ENCODE measurements at regions not wholly inside any gene's neighbourhood (a gene's known extent, or its start where the extent isn't known, plus 50 kb on each side); places are given as distances from the start of the nearest gene placed in this dataset.

GRCh38 chr14:82837611-82838140 is 1304.0 kb upstream of the SEL1L start:
- H3K9me3 ChIP-seq (ENCODE audit: low read length): no peaks in the 10 kb centered on the region

GRCh38 chr14:82850576-82850975 is 1316.9 kb upstream of the SEL1L start:
- Histone ChIP-seq H3K9ac (ENCODE audit: low read length) (no peak overlapping the region), H3K9me3 (ENCODE audit: low read length) (no peaks in the 10 kb centered on the region), H3K27ac (ENCODE audit: low read length) (no peak overlapping the region), H3K4me3 (ENCODE audit: low read length) (no peak overlapping the region), H3K27me3 (ENCODE audit: insufficient read depth, low read depth, low read length) (no peaks in the 10 kb centered on the region), H3K79me2 (replicated peaks; ENCODE audit: insufficient read depth, low read length) (no peaks in the 10 kb centered on the region), H2AFZ (ENCODE audit: low read depth, low read length) (no peak overlapping the region), H3K36me3 (ENCODE audit: insufficient read depth, low read length) (no peaks in the 10 kb centered on the region), H3F3A (ENCODE audit: insufficient read depth, low read length, poor library complexity, severe bottlenecking) (no peaks in the 10 kb centered on the region), H4K20me1 (ENCODE audit: insufficient read depth) (no peaks in the 10 kb centered on the region), H3K4me2 (ENCODE audit: low read length) (no peak overlapping the region), H3K9me2 (ENCODE audit: insufficient read depth, low read length) (no peaks in the 10 kb centered on the region)
- TF ChIP-seq SMC3 (conservative IDR thresholded peaks at IDR 0.05; ENCODE audit: poor library complexity): no peak
- TF ChIP-seq TAF1 (IDR thresholded peaks at IDR 0.05; ENCODE audit: low read depth): no peak
- no peak for TF ChIP-seq MXI1 (conservative IDR thresholded peaks at IDR 0.05; ENCODE audit: poor library complexity, severe bottlenecking)
- TF ChIP-seq POLR2AphosphoS5 (IDR thresholded peaks at IDR 0.05): no peak
- no peak for TF ChIP-seq REST (IDR thresholded peaks at IDR 0.05; ENCODE audit: borderline replicate concordance)
- no peak for TF ChIP-seq EP300 (conservative IDR thresholded peaks at IDR 0.05; ENCODE audit: poor library complexity, severe bottlenecking)
- TF ChIP-seq EZH2 (IDR thresholded peaks at IDR 0.05; ENCODE audit: borderline replicate concordance, insufficient read depth, low read length, poor library complexity, severe bottlenecking): no peak
- TF ChIP-seq RAD21 (conservative IDR thresholded peaks at IDR 0.05): no peak
- TF ChIP-seq CTCF (IDR thresholded peaks at IDR 0.05; ENCODE audit: poor library complexity, severe bottlenecking): no peak

More at GRCh38 chr14:82837611-82838140, 1304.0 kb upstream of the SEL1L start:
- no peaks in the 10 kb centered on the region for H3K36me3 ChIP-seq (ENCODE audit: insufficient read depth, low read length)
- TF ChIP-seq SMC3 (conservative IDR thresholded peaks at IDR 0.05; ENCODE audit: poor library complexity): no peak
- TF ChIP-seq EP300 (conservative IDR thresholded peaks at IDR 0.05; ENCODE audit: poor library complexity, severe bottlenecking): no peak
- no peak for TF ChIP-seq TAF1 (IDR thresholded peaks at IDR 0.05; ENCODE audit: low read depth)
- TF ChIP-seq RAD21 (conservative IDR thresholded peaks at IDR 0.05): no peak
- TF ChIP-seq EZH2 (IDR thresholded peaks at IDR 0.05; ENCODE audit: borderline replicate concordance, insufficient read depth, low read length, poor library complexity, severe bottlenecking): no peak
- TF ChIP-seq MXI1 (conservative IDR thresholded peaks at IDR 0.05; ENCODE audit: poor library complexity, severe bottlenecking): no peak
- no peak for TF ChIP-seq REST (IDR thresholded peaks at IDR 0.05; ENCODE audit: borderline replicate concordance)
- no peaks in the 10 kb centered on the region for H3K9me2 ChIP-seq (ENCODE audit: insufficient read depth, low read length)
- H2AFZ ChIP-seq (ENCODE audit: low read depth, low read length): no peak overlapping the region
- no peak overlapping the region for H3K9ac ChIP-seq (ENCODE audit: low read length)
- no peak overlapping the region for H3K4me2 ChIP-seq (ENCODE audit: low read length)
- H3K27me3 ChIP-seq (ENCODE audit: insufficient read depth, low read depth, low read length): no peaks in the 10 kb centered on the region
- H3F3A ChIP-seq (ENCODE audit: insufficient read depth, low read length, poor library complexity, severe bottlenecking): no peaks in the 10 kb centered on the region
- H3K79me2 ChIP-seq (replicated peaks; ENCODE audit: insufficient read depth, low read length): no peaks in the 10 kb centered on the region
- no peak overlapping the region for H3K27ac ChIP-seq (ENCODE audit: low read length)
- H4K20me1 ChIP-seq (ENCODE audit: insufficient read depth): no peaks in the 10 kb centered on the region
- H3K4me3 ChIP-seq (ENCODE audit: low read length): no peak overlapping the region
